ENCODE measurements at regions not wholly inside any gene's neighbourhood (a gene's known extent, or its start where the extent isn't known, plus 50 kb on each side); places are given as distances from the start of the nearest gene placed in this dataset.

DNA sequence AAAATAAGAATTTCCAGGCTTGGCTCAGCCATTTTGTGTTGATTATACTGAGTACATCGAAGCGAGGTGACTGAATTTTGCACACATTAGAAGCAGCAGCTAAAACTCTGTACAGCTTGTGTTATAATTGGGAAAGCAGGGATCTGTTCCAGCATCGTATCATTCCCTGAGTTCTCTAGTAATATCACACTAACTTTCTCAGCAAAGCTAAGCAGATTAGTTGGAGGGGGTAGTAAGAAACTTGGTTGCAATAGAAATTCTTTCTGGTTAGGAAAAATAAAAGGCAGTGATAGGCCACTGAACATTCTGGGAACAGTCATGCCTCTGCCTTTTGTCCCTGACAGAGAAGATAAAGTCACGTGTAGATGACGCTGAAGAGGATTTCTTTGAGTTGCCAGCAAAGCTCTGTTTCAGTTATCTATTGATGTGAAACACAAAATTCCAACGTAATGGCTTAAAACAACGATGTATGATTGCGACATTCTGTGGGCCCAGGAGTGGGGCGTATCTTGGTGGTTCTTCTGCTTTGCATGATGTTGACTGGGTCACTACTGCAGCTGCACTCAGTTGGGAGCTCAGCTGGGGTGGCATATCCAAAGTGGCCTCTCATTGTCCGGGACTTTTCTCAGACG, 202.1 kb upstream of the MEX3C start:
- TF ChIP-seq HOXA7 (CRISPR knock-in tag; IDR thresholded peaks at IDR 0.05) (no peak), RFX5 (IDR thresholded peaks at IDR 0.05) (no peak), POLR2A (IDR thresholded peaks at IDR 0.05; ENCODE audit: low read length) (no peak), KDM1A (IDR thresholded peaks at IDR 0.05; ENCODE audit: low read depth) (no peak), NFE2L2 (conservative IDR thresholded peaks at IDR 0.05; ENCODE audit: low read length) (no peak), EP300 (IDR thresholded peaks at IDR 0.05) (no peak), RNF2 (IDR thresholded peaks at IDR 0.05; ENCODE audit: borderline replicate concordance, low read depth) (no peak), NR3C1 (IDR thresholded peaks at IDR 0.05) (no peak)
- TF ChIP-seq, protein P1, sequence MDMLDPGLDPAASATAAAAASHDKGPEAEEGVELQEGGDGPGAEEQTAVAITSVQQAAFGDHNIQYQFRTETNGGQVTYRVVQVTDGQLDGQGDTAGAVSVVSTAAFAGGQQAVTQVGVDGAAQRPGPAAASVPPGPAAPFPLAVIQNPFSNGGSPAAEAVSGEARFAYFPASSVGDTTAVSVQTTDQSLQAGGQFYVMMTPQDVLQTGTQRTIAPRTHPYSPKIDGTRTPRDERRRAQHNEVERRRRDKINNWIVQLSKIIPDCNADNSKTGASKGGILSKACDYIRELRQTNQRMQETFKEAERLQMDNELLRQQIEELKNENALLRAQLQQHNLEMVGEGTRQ (IDR thresholded peaks at IDR 0.05) = no peak
- TF ChIP-seq, protein P2, sequence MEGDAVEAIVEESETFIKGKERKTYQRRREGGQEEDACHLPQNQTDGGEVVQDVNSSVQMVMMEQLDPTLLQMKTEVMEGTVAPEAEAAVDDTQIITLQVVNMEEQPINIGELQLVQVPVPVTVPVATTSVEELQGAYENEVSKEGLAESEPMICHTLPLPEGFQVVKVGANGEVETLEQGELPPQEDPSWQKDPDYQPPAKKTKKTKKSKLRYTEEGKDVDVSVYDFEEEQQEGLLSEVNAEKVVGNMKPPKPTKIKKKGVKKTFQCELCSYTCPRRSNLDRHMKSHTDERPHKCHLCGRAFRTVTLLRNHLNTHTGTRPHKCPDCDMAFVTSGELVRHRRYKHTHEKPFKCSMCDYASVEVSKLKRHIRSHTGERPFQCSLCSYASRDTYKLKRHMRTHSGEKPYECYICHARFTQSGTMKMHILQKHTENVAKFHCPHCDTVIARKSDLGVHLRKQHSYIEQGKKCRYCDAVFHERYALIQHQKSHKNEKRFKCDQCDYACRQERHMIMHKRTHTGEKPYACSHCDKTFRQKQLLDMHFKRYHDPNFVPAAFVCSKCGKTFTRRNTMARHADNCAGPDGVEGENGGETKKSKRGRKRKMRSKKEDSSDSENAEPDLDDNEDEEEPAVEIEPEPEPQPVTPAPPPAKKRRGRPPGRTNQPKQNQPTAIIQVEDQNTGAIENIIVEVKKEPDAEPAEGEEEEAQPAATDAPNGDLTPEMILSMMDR (IDR thresholded peaks at IDR 0.05) = no peak
- TF ChIP-seq, protein P3, sequence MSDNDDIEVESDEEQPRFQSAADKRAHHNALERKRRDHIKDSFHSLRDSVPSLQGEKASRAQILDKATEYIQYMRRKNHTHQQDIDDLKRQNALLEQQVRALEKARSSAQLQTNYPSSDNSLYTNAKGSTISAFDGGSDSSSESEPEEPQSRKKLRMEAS (IDR thresholded peaks at IDR 0.05) = no peak
- TF ChIP-seq, protein P4, sequence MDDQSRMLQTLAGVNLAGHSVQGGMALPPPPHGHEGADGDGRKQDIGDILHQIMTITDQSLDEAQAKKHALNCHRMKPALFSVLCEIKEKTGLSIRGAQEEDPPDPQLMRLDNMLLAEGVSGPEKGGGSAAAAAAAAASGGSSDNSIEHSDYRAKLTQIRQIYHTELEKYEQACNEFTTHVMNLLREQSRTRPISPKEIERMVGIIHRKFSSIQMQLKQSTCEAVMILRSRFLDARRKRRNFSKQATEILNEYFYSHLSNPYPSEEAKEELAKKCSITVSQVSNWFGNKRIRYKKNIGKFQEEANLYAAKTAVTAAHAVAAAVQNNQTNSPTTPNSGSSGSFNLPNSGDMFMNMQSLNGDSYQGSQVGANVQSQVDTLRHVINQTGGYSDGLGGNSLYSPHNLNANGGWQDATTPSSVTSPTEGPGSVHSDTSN (IDR thresholded peaks at IDR 0.05) = no peak
- TF ChIP-seq, protein P5, sequence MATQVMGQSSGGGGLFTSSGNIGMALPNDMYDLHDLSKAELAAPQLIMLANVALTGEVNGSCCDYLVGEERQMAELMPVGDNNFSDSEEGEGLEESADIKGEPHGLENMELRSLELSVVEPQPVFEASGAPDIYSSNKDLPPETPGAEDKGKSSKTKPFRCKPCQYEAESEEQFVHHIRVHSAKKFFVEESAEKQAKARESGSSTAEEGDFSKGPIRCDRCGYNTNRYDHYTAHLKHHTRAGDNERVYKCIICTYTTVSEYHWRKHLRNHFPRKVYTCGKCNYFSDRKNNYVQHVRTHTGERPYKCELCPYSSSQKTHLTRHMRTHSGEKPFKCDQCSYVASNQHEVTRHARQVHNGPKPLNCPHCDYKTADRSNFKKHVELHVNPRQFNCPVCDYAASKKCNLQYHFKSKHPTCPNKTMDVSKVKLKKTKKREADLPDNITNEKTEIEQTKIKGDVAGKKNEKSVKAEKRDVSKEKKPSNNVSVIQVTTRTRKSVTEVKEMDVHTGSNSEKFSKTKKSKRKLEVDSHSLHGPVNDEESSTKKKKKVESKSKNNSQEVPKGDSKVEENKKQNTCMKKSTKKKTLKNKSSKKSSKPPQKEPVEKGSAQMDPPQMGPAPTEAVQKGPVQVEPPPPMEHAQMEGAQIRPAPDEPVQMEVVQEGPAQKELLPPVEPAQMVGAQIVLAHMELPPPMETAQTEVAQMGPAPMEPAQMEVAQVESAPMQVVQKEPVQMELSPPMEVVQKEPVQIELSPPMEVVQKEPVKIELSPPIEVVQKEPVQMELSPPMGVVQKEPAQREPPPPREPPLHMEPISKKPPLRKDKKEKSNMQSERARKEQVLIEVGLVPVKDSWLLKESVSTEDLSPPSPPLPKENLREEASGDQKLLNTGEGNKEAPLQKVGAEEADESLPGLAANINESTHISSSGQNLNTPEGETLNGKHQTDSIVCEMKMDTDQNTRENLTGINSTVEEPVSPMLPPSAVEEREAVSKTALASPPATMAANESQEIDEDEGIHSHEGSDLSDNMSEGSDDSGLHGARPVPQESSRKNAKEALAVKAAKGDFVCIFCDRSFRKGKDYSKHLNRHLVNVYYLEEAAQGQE (IDR thresholded peaks at IDR 0.05) = no peak

Measured in A549 (cell line).